LNCaP clone FGC (cell line): ENCODE measurements at regions not wholly inside any gene's neighbourhood (a gene's known extent, or its start where the extent isn't known, plus 50 kb on each side); places are given as distances from the start of the nearest gene placed in this dataset.

ENCODE experiments used
- DNase-seq: peaks from one replicate; pipeline ENCODE4 v3.0.0-alpha.2; 2011; ENCODE audit warnings: low read depth
- H3K4me3 ChIP-seq: 2 replicates; pipeline ENCODE4 v1.5.1; 2011; ENCODE audit warnings: mild to moderate bottlenecking, low read depth, low read length, control low read depth
- TF ChIP-seq, protein P1 (sequence below): IDR thresholded peaks from 2 replicates; pipeline ENCODE4 v1.5.1; 2012; ENCODE audit warnings: mild to moderate bottlenecking; ENCODE audit not compliant: control insufficient read depth, insufficient read depth; ENCODE audit errors: extremely low read depth

DNA sequence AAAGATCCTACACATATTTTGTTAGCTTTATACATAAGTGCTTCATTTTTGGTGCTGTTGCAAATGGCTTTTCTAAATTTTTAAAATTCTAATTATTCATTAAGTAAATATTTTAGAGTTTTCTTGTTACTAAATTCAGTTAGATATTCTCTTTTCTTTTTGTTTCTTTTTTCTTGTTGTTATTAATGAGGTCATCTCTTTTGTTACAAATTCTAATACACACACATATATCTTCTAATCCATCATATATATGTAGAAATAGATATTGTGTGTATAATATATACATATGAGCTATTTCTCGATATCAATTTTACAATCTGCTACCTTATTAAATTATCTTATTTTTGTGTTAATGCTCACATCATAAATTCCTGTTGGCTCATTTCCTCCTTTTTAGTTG lies 255.9 kb downstream of the GALR1 start:
- H3K4me3 ChIP-seq = no peak overlapping the region
- TF ChIP-seq, protein P1, sequence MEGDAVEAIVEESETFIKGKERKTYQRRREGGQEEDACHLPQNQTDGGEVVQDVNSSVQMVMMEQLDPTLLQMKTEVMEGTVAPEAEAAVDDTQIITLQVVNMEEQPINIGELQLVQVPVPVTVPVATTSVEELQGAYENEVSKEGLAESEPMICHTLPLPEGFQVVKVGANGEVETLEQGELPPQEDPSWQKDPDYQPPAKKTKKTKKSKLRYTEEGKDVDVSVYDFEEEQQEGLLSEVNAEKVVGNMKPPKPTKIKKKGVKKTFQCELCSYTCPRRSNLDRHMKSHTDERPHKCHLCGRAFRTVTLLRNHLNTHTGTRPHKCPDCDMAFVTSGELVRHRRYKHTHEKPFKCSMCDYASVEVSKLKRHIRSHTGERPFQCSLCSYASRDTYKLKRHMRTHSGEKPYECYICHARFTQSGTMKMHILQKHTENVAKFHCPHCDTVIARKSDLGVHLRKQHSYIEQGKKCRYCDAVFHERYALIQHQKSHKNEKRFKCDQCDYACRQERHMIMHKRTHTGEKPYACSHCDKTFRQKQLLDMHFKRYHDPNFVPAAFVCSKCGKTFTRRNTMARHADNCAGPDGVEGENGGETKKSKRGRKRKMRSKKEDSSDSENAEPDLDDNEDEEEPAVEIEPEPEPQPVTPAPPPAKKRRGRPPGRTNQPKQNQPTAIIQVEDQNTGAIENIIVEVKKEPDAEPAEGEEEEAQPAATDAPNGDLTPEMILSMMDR = no peak
- DNase-seq = no peak

DNA sequence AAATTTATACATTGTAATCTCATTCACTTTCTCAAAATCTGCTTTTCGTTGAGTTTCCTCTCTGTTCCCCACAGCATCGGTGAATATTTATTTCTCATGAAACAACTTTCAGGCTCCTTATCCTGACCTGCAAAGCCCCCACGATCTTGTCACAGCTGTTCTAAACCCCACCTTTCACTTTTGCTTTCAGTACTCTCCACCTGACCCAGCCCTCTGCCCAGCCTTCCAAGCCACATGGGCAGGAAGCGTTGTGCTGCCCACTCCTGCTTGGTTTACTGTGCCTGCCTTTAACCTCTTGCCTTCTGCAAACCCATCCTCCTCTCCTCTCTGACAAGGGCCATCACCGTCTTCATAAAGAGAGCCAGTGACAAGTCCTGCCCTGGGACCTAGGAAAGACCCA lies 262.5 kb downstream of the GALR1 start:
- no peak overlapping the region for H3K4me3 ChIP-seq

DNA sequence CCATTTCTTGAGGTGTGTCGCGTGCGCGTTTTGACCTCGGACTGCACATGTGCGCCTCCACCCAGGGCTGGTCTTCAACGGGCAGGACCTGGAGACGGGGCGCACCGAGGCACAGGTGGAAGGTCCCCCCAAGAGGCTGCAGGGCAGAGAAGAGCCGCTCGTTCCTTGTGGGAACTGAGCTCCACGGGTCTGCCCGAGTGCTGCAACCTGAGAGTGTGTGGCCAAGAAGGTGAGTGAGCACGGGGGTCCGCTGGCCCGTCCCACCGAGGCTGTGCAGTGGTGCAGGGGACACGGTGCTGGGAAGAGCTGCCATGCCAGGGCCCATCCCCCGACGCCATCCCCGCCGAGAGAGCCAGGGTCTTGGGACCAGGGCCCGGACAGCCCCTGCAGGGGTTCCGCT lies 268.3 kb downstream of the GALR1 start:
- no peak for DNase-seq
- H3K4me3 ChIP-seq = no peak overlapping the region
- TF ChIP-seq, protein P1 = no peak

More for the DNA sequence above, 262.5 kb downstream of the GALR1 start:
- TF ChIP-seq, protein P1 = no peak
- DNase-seq = no peak

DNA sequence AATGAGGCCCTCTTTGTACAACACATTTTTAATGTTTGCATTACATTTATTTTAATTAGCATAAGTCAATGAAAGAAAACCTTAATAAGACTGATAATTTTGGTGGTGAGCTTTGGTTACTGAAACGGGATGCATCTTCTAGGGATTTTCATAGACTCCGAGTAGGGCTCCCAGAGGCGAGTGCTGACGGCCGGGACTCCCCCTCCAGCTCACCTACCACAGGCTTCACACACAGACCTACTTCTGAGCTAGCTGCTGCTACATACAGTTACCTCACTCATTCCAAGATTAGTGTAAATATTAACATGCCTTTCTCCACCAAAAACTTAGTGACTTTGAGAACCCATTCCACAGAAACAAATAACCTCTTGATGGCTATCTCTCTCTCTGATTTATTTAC lies 271.1 kb downstream of the GALR1 start:
- no peak overlapping the region for H3K4me3 ChIP-seq
- TF ChIP-seq, protein P1 = no peak
- no peak for DNase-seq

DNA sequence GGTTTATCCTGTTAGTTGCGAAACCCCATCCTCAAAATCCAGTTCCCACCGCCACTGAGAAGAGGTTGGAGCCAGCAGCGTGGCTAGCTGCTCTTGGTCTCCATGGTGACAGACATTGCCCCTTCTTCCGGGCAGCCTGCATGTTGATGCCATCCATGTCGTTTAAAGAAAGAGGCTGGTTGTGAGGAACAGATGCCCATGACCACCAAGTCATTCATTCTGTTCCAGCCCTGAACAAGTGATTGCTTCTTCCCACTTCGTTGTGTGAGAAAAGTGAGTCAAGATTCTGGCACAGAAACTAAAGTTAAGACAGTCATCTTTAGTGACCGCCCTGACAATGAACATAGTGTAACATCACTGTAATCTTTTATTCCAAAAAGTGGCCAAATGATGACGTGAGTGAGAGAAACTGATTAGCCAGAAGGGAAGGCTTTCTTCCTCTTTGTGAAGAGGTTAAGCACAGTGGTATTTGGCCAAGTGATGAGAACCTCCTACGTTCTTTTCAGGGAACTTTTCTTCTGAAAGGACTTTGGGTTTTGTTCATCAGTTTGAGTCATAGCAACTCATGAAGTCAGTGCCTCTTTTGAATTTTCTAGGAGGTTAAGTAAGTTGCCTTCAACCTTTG lies 272.5 kb downstream of the GALR1 start:
- TF ChIP-seq, protein P1 = no peak
- no peak for DNase-seq
- H3K4me3 ChIP-seq = no peak overlapping the region

DNA sequence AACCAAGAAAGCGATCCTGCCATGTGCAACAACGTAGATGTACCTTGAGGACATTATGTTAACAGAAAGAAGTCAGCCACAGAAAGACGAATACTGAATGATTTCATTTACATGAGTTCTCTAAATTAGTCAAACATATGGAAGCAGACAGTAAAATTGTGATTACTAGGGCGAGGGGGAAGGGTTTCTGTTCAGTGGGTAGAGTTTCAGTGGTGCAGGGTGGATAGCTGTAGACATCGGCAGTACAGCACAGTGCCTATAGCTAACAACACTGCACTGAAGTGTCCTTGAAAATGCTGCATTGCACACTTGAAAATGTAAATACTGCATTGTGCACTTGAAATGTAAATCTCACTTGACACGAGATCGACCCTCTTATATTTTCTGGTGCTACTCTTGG lies 275.3 kb downstream of the GALR1 start:
- DNase-seq = no peak
- TF ChIP-seq, protein P1 = no peak

DNA sequence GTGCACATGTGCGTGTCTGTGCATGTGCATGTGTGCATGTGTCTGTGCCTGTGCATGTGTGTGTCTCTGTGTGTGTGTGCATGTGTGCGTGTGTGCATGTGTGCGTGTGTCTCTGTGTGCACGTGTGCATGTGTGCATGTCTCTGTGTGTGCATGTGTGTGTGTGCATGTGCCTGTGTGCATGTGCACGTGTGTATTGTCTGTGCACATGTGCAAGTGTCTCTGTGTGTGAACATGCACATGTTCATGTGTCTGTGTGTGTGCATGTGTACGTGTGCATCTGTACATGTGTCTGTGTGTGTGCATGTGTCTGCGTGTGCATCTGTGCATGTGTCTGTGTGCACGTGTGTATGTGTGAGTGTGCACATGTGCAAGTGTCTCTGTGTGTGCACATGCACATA lies 277.3 kb downstream of the GALR1 start:
- no peak overlapping the region for H3K4me3 ChIP-seq
- no peak for DNase-seq
- TF ChIP-seq, protein P1 = no peak

More for the DNA sequence above, 275.3 kb downstream of the GALR1 start:
- H3K4me3 ChIP-seq = no peak overlapping the region
